DOHH2 (cell line): ENCODE measurements at regions not wholly inside any gene's neighbourhood (a gene's known extent, or its start where the extent isn't known, plus 50 kb on each side); places are given as distances from the start of the nearest gene placed in this dataset.

Experiments
- H3F3A ChIP-seq: fragments of 200-600 bp; sonication (generic), shearing (Covaris generic); 2 replicates; pipeline ENCODE4 v1.6.0; 2016; ENCODE audit warnings: antibody characterized with exemption, mild to moderate bottlenecking; ENCODE audit not compliant: control insufficient read depth, insufficient read depth
- H3K27ac ChIP-seq: fragments of 200-600 bp; sonication (generic); 2 replicates; pipeline ENCODE4 v1.5.1; 2014; ENCODE audit warnings: low read depth, mild to moderate bottlenecking, low read length, moderate library complexity
- H3K27me3 ChIP-seq: fragments of 200-600 bp; sonication (generic); 2 replicates; pipeline ENCODE4 v1.6.1; 2014; ENCODE audit warnings: mild to moderate bottlenecking, low read length, mixed read lengths; ENCODE audit not compliant: control insufficient read depth
- H3K36me3 ChIP-seq: fragments of 200-600 bp; sonication (generic); 2 replicates; pipeline ENCODE4 v1.6.1; 2014; ENCODE audit warnings: mild to moderate bottlenecking, low read length, moderate library complexity, mixed read lengths; ENCODE audit not compliant: control insufficient read depth
- H3K4me1 ChIP-seq: fragments of 200-600 bp; sonication (generic); 2 replicates; pipeline ENCODE4 v1.6.1; 2014; ENCODE audit warnings: mild to moderate bottlenecking, low read length, mixed read lengths; ENCODE audit not compliant: control insufficient read depth
- H3K4me2 ChIP-seq: fragments of 200-600 bp; sonication (generic); 2 replicates; pipeline ENCODE4 v1.6.0; 2014; ENCODE audit warnings: mild to moderate bottlenecking, low read length, moderate library complexity
- H3K4me3 ChIP-seq: fragments of 200-600 bp; sonication (generic); 2 replicates; pipeline ENCODE4 v1.5.1; 2014; ENCODE audit warnings: mild to moderate bottlenecking, low read length, mixed read lengths
- H3K79me2 ChIP-seq: fragments of 200-600 bp; sonication (generic); 2 replicates; pipeline ENCODE4 v1.6.1; 2014; ENCODE audit warnings: mild to moderate bottlenecking, low read length, mixed read lengths; ENCODE audit not compliant: control insufficient read depth
- H3K9me2 ChIP-seq: fragments of 200-600 bp; sonication (generic); replicated peaks from 2 replicates; pipeline ENCODE4 v1.6.1; 2014; ENCODE audit warnings: mild to moderate bottlenecking, low read length, mixed read lengths; ENCODE audit not compliant: control insufficient read depth
- H3K9me3 ChIP-seq: fragments of 200-600 bp; sonication (generic); 2 replicates; pipeline ENCODE4 v1.6.1; 2014; ENCODE audit warnings: antibody characterized with exemption, low read length, mixed read lengths; ENCODE audit not compliant: control insufficient read depth, insufficient read depth
- H4K20me1 ChIP-seq: fragments of 200-600 bp; sonication (generic); 2 replicates; pipeline ENCODE4 v1.6.0; 2014; ENCODE audit warnings: low read depth, mild to moderate bottlenecking, antibody characterized with exemption, low read length, moderate library complexity; ENCODE audit not compliant: control insufficient read depth, insufficient read depth
- CTCF ChIP-seq: fragments of 200-600 bp; sonication (generic); IDR thresholded peaks from one replicate; pipeline ENCODE4 v1.5.1; 2014; ENCODE audit warnings: antibody characterized with exemption, mild to moderate bottlenecking, low read depth, low read length; ENCODE audit not compliant: poor library complexity, severe bottlenecking
- EZH2phosphoT487 ChIP-seq: fragments of 200-600 bp; sonication (generic); IDR thresholded peaks from 2 replicates; pipeline ENCODE4 v1.6.1; 2017; ENCODE audit warnings: borderline replicate concordance, mild to moderate bottlenecking, antibody characterized with exemption, low read length, moderate library complexity, mixed read lengths

- no peak overlapping the region for H3K4me3 ChIP-seq
- no peak for TF ChIP-seq EZH2phosphoT487
- no peak for TF ChIP-seq CTCF
- no peaks in the 10 kb centered on the region for H3K9me2 ChIP-seq
- no peaks in the 10 kb centered on the region for H3F3A ChIP-seq
- H3K36me3 ChIP-seq: no peaks in the 10 kb centered on the region
- H3K4me1 ChIP-seq: no peaks in the 10 kb centered on the region
- no peaks in the 10 kb centered on the region for H3K27me3 ChIP-seq
- no peak overlapping the region for H3K4me2 ChIP-seq
- H3K79me2 ChIP-seq: no peaks in the 10 kb centered on the region
- H3K9me3 ChIP-seq: no peaks in the 10 kb centered on the region
- H3K27ac ChIP-seq: no peak overlapping the region
- no peaks in the 10 kb centered on the region for H4K20me1 ChIP-seq
Measured at GRCh38 chr4:24116107-24116506, 226.3 kb upstream of the PPARGC1A start.

DNA sequence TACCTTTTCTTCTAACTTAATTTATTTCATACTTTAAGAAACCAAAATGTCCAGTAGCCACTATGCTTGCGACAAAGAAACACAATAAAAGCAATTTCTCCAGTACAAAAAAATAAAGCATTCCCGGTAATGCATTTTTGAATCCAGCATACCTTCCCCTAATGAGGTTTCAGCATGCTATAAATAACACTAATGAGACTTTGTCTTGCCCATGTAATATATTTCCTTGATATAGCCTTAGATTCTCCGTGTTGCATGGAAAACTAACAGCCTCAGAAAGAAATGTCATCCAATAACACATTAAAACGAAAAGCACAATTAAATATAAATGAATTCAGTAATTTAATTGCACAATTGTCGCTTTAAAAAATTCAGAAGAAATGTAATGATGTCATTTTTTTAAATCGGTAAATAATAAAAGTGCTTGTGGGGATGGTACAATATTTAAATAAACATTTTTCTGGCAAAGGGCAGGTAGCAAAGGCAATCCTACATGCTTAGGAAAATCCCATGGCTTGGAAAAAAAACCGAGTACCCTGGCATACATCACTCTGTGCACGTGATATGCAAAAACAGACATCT, 225.2 kb upstream of the PPARGC1A start:
- no peaks in the 10 kb centered on the region for H3F3A ChIP-seq
- no peaks in the 10 kb centered on the region for H3K9me2 ChIP-seq
- TF ChIP-seq CTCF: no peak
- no peak for TF ChIP-seq EZH2phosphoT487
- H3K27me3 ChIP-seq: no peaks in the 10 kb centered on the region
- H3K27ac ChIP-seq: no peak overlapping the region
- no peaks in the 10 kb centered on the region for H3K4me1 ChIP-seq
- no peak overlapping the region for H3K4me2 ChIP-seq
- no peak overlapping the region for H3K4me3 ChIP-seq
- H3K79me2 ChIP-seq: no peaks in the 10 kb centered on the region
- H3K9me3 ChIP-seq: no peaks in the 10 kb centered on the region
- no peaks in the 10 kb centered on the region for H3K36me3 ChIP-seq
- H4K20me1 ChIP-seq: no peaks in the 10 kb centered on the region

DNA sequence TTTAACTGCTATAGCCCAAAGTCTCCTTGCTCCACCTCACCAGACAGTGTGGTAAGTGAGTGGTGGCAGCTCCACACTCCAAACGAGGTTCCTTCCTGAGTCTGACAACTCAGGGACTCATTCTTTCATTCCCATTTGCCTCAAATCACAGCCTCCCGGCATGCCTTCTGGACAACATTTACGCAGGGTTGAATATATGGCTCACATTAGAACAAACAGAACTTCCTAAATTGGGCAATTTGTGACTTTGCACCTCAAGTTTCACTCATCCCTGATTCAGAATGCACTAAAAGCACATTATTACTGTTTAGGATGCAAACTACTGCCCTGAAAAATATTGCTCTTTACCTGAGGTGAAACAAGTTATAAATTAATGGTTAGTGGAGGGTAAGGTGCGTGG, 224.6 kb upstream of the PPARGC1A start:
- no peaks in the 10 kb centered on the region for H3F3A ChIP-seq
- no peak overlapping the region for H3K4me3 ChIP-seq
- no peaks in the 10 kb centered on the region for H4K20me1 ChIP-seq
- no peak overlapping the region for H3K4me2 ChIP-seq
- H3K79me2 ChIP-seq: no peaks in the 10 kb centered on the region
- no peaks in the 10 kb centered on the region for H3K9me2 ChIP-seq
- H3K27me3 ChIP-seq: no peaks in the 10 kb centered on the region
- H3K27ac ChIP-seq: no peak overlapping the region
- no peaks in the 10 kb centered on the region for H3K4me1 ChIP-seq
- no peaks in the 10 kb centered on the region for H3K9me3 ChIP-seq
- no peaks in the 10 kb centered on the region for H3K36me3 ChIP-seq
- TF ChIP-seq EZH2phosphoT487 (no peak), CTCF (no peak)

GRCh38 chr4:24112466-24112865, 222.6 kb upstream of the PPARGC1A start:
- no peaks in the 10 kb centered on the region for H3K9me3 ChIP-seq
- TF ChIP-seq CTCF (no peak), EZH2phosphoT487 (no peak)
- H3K36me3 ChIP-seq: no peaks in the 10 kb centered on the region
- H3K27ac ChIP-seq: no peak overlapping the region
- no peak overlapping the region for H3K4me2 ChIP-seq
- no peaks in the 10 kb centered on the region for H3K27me3 ChIP-seq
- no peak overlapping the region for H3K4me3 ChIP-seq
- H3K79me2 ChIP-seq: no peaks in the 10 kb centered on the region
- no peaks in the 10 kb centered on the region for H3K9me2 ChIP-seq
- H3K4me1 ChIP-seq: no peaks in the 10 kb centered on the region
- H3F3A ChIP-seq: no peaks in the 10 kb centered on the region
- H4K20me1 ChIP-seq: no peaks in the 10 kb centered on the region
